ENCODE measurements at regions not wholly inside any gene's neighbourhood (a gene's known extent, or its start where the extent isn't known, plus 50 kb on each side); places are given as distances from the start of the nearest gene placed in this dataset.

- Histone ChIP-seq H3K4me3 (no peak overlapping the region), H3F3A (replicated peaks; ENCODE audit: low read depth) (no peaks in the 10 kb centered on the region), H3K4me1 (ENCODE audit: insufficient read depth) (peaks cover 8% of the 10 kb centered on the region), H3K27me3 (ENCODE audit: insufficient read depth) (no peaks in the 10 kb centered on the region), H3K9me2 (ENCODE audit: insufficient read depth) (no peaks in the 10 kb centered on the region), H3K27ac (ENCODE audit: low read depth) (no peak overlapping the region), H2AFZ (no peak overlapping the region), H4K20me1 (replicated peaks; ENCODE audit: insufficient read depth) (no peaks in the 10 kb centered on the region; the same call in 1 of the 2 replicates), H3K79me2 (replicated peaks; ENCODE audit: insufficient read depth) (no peaks in the 10 kb centered on the region), H3K36me3 (ENCODE audit: insufficient read depth) (no peaks in the 10 kb centered on the region), H3K4me2 (no peak overlapping the region)
- no peaks in the 10 kb centered on the region for H3K36me3 Mint-ChIP-seq (ENCODE audit: low read depth)
- DNase-seq (ENCODE audit: low spot score) (no peak), ATAC-seq (no peak)
- no peaks in the 10 kb centered on the region for H3K27me3 Mint-ChIP-seq (ENCODE audit: insufficient read depth, low read depth, poor library complexity)
- no peaks in the 10 kb centered on the region for H3K4me1 Mint-ChIP-seq
- no peak overlapping the region for H3K27ac Mint-ChIP-seq
- H3K4me3 Mint-ChIP-seq = no peak overlapping the region
- no peaks in the 10 kb centered on the region for H3K9me3 Mint-ChIP-seq
- TF ChIP-seq EZH2 (IDR thresholded peaks at IDR 0.05; ENCODE audit: low read depth, unreplicated experiment) (no peak), ZNF462 (CRISPR knock-in tag; IDR thresholded peaks at IDR 0.05) (no peak), ETS1 (IDR thresholded peaks at IDR 0.05) (no peak), NANOG (IDR thresholded peaks at IDR 0.05; ENCODE audit: borderline replicate concordance) (no peak)
Measured at GRCh38 chr18:39721712-39722111, 2156.1 kb upstream of the CELF4 start.

GRCh38 chr18:39713961-39714360 lies 2148.4 kb upstream of the CELF4 start:
- Histone ChIP-seq H3K4me1 (ENCODE audit: insufficient read depth) (no peaks in the 10 kb centered on the region), H3K36me3 (ENCODE audit: insufficient read depth) (no peaks in the 10 kb centered on the region), H2AFZ (no peak overlapping the region), H3K4me2 (no peak overlapping the region), H3K4me3 (no peak overlapping the region), H4K20me1 (replicated peaks; ENCODE audit: insufficient read depth) (no peaks in the 10 kb centered on the region), H3K27me3 (ENCODE audit: insufficient read depth) (no peaks in the 10 kb centered on the region), H3F3A (replicated peaks; ENCODE audit: low read depth) (no peaks in the 10 kb centered on the region), H3K79me2 (replicated peaks; ENCODE audit: insufficient read depth) (no peaks in the 10 kb centered on the region), H3K9me2 (ENCODE audit: insufficient read depth) (no peaks in the 10 kb centered on the region), H3K27ac (ENCODE audit: low read depth) (no peak overlapping the region)
- ATAC-seq = no peak
- no peaks in the 10 kb centered on the region; the same call in 2 of the 3 replicates for H3K4me1 Mint-ChIP-seq
- H3K36me3 Mint-ChIP-seq (ENCODE audit: low read depth) = no peaks in the 10 kb centered on the region
- TF ChIP-seq ZNF114 (CRISPR knock-in tag; IDR thresholded peaks at IDR 0.05) (no peak), ETS1 (IDR thresholded peaks at IDR 0.05) (no peak), POLR2AphosphoS5 (IDR thresholded peaks at IDR 0.05; ENCODE audit: low read depth) (no peak)
- H3K4me3 Mint-ChIP-seq = no peak overlapping the region
- H3K27me3 Mint-ChIP-seq (ENCODE audit: insufficient read depth, low read depth, poor library complexity) = no peaks in the 10 kb centered on the region
- DNase-seq (ENCODE audit: low spot score) = no peak
- H3K9me3 Mint-ChIP-seq = no peaks in the 10 kb centered on the region
- H3K27ac Mint-ChIP-seq = no peak overlapping the region

All from GM23338 (cell line).